ENCODE measurements at regions not wholly inside any gene's neighbourhood (a gene's known extent, or its start where the extent isn't known, plus 50 kb on each side); places are given as distances from the start of the nearest gene placed in this dataset.
A peak's percentile ranks its signal among the peaks of the same experiment; 100 is the strongest.

DNA sequence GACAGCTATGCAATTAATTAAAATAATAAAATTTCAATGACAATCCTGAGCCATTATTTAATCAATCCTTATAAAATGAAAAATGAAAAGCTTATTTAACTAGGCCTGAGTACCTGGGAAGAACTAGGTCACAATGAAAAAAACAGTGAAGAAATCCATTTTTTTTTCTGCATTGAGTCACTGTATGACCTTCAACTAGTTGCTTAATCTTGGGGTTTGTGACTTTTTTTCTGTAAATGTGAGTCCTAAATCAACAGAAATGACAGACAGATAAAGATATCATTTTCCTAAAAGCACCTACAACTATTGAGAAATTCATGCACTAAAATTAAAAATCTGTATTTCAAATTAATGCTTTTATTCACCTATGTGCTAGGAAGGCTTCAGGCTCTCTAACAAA lies 96.8 kb downstream of the TMEM26 start:
- H3K27ac ChIP-seq (ENCODE audit: low read depth in 1 of 3, low read length in 2 of 3): no peak overlapping the region
- H3K4me3 ChIP-seq (ENCODE audit: low read depth in 1 of 3, low read length in 3 of 3): no peak overlapping the region
- H3K27me3 ChIP-seq (ENCODE audit: control insufficient read depth in 3 of 3, insufficient read depth in 3 of 3, low read length in 3 of 3): no peaks in the 10 kb centered on the region
- no peaks in the 10 kb centered on the region for H3K9me3 ChIP-seq (ENCODE audit: control insufficient read depth in 2 of 2, insufficient read depth in 1 of 2, low read depth in 1 of 2, low read length in 1 of 2)
- H3K36me3 ChIP-seq (ENCODE audit: control insufficient read depth in 3 of 3, insufficient read depth in 2 of 3, low read depth in 1 of 3, low read length in 3 of 3): no peaks in the 10 kb centered on the region
- FAIRE-seq (no peak), DNase-seq (no peak)
- H3K4me1 ChIP-seq (ENCODE audit: control insufficient read depth in 3 of 3, insufficient read depth in 2 of 3, low read depth in 1 of 3, low read length in 2 of 3): no peaks in the 10 kb centered on the region

DNA sequence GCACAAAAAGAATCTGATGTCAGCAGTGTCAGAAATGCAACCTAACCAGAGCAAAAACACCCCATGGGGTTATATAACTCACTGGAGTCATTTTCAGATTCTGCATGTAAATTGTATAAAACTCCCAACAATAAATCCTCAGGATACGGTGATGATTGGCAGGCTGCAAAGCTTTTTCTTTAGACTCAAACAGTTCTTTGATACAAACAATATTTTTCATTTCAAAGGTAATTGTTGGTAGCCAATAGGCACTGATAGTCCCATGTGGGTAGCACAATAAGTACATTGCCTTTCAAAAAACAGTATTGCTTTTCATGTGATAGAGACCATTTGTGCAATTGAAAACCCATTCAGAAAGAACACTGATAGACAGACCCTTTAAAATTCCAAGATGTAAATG lies 98.0 kb downstream of the TMEM26 start:
- FAIRE-seq: no peak
- Histone ChIP-seq H3K27ac (ENCODE audit: low read depth in 1 of 3, low read length in 2 of 3) (no peak overlapping the region), H3K9me3 (ENCODE audit: control insufficient read depth in 2 of 2, insufficient read depth in 1 of 2, low read depth in 1 of 2, low read length in 1 of 2) (no peaks in the 10 kb centered on the region), H3K36me3 (ENCODE audit: control insufficient read depth in 3 of 3, insufficient read depth in 2 of 3, low read depth in 1 of 3, low read length in 3 of 3) (no peaks in the 10 kb centered on the region), H3K4me1 (ENCODE audit: control insufficient read depth in 3 of 3, insufficient read depth in 2 of 3, low read depth in 1 of 3, low read length in 2 of 3) (no peaks in the 10 kb centered on the region), H3K27me3 (ENCODE audit: control insufficient read depth in 3 of 3, insufficient read depth in 3 of 3, low read length in 3 of 3) (no peaks in the 10 kb centered on the region), H3K4me3 (ENCODE audit: low read depth in 1 of 3, low read length in 3 of 3) (no peak overlapping the region)
- WGBS, 3 donors: 80 to 82% (median 81%) methylated on average over 1 of the region's 1 CpG
- no peak for DNase-seq

DNA sequence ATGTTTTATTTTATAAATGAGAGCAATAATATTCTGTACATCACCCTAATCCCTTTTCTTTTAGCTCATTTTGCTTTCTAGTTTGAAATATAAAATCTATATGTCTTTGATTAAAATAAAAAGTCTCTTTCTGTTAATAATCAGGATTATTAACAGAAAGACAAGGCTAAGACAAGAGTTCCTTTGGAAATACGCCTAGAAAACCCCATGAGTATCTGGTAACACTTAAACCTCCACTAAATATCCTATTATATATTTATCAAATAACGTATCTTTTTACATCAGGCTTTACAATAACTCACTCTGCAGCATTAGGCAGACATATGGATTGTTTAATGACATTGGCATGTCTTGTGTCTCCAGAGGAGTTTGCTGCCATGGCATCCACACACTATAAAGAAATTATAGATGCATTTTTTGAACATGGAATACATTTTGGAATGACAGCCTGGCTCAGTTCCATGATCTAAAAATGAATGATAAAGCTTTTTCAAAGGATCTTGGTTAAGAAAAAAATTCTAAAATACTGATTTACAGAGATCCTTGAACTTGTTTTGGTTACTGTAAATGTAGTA lies 98.7 kb downstream of the TMEM26 start:
- WGBS, 3 donors: 69 to 76% (median 72%) methylated on average over 2 of the region's 2 CpGs
- H3K4me3 ChIP-seq (ENCODE audit: low read depth in 1 of 3, low read length in 3 of 3): no peak overlapping the region
- no peak overlapping the region for H3K27ac ChIP-seq (ENCODE audit: low read depth in 1 of 3, low read length in 2 of 3)
- H3K36me3 ChIP-seq (ENCODE audit: control insufficient read depth in 3 of 3, insufficient read depth in 2 of 3, low read depth in 1 of 3, low read length in 3 of 3): no peaks in the 10 kb centered on the region
- FAIRE-seq (no peak), DNase-seq (no peak)
- H3K4me1 ChIP-seq (ENCODE audit: control insufficient read depth in 3 of 3, insufficient read depth in 2 of 3, low read depth in 1 of 3, low read length in 2 of 3): no peaks in the 10 kb centered on the region
- H3K9me3 ChIP-seq (ENCODE audit: control insufficient read depth in 2 of 2, insufficient read depth in 1 of 2, low read depth in 1 of 2, low read length in 1 of 2): no peaks in the 10 kb centered on the region
- H3K27me3 ChIP-seq (ENCODE audit: control insufficient read depth in 3 of 3, insufficient read depth in 3 of 3, low read length in 3 of 3): no peaks in the 10 kb centered on the region

- WGBS, 3 donors: 87 to 92% (median 92%) methylated on average over 1 of the region's 1 CpG
- H3K27me3 ChIP-seq (ENCODE audit: control insufficient read depth in 3 of 3, insufficient read depth in 3 of 3, low read length in 3 of 3): no peaks in the 10 kb centered on the region
- H3K4me1 ChIP-seq (ENCODE audit: control insufficient read depth in 3 of 3, insufficient read depth in 2 of 3, low read depth in 1 of 3, low read length in 2 of 3): no peaks in the 10 kb centered on the region
- FAIRE-seq: no peak
- H3K9me3 ChIP-seq (ENCODE audit: control insufficient read depth in 2 of 2, insufficient read depth in 1 of 2, low read depth in 1 of 2, low read length in 1 of 2): no peaks in the 10 kb centered on the region
- no peaks in the 10 kb centered on the region for H3K36me3 ChIP-seq (ENCODE audit: control insufficient read depth in 3 of 3, insufficient read depth in 2 of 3, low read depth in 1 of 3, low read length in 3 of 3)
- DNase-seq: no peak
- no peak overlapping the region for H3K27ac ChIP-seq (ENCODE audit: low read depth in 1 of 3, low read length in 2 of 3)
- H3K4me3 ChIP-seq (ENCODE audit: low read depth in 1 of 3, low read length in 3 of 3): no peak overlapping the region
Observed at GRCh38 chr10:61350794-61351193, 102.4 kb downstream of the TMEM26 start.

DNA sequence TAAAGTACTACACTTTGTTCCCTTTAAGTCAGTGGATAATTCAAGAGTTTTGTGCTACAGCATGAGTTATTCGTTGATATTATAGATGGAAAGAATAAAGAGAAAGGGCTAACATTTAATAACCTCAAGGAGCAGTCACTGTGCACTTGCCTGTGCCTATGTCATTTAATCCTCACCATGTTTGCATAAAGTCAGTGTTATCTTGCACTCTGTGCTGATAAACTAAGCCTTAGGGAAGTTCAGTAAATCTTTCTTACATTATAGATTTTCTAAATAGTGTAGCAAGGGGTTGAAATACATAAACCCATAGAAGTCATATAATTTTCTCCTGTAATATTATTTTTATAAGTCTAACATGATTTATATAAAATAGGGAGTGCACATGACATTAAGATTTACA lies 103.1 kb downstream of the TMEM26 start:
- no peak for DNase-seq
- H3K27me3 ChIP-seq (ENCODE audit: control insufficient read depth in 3 of 3, insufficient read depth in 3 of 3, low read length in 3 of 3): no peaks in the 10 kb centered on the region
- no peaks in the 10 kb centered on the region for H3K4me1 ChIP-seq (ENCODE audit: control insufficient read depth in 3 of 3, insufficient read depth in 2 of 3, low read depth in 1 of 3, low read length in 2 of 3)
- H3K4me3 ChIP-seq (ENCODE audit: low read depth in 1 of 3, low read length in 3 of 3): no peak overlapping the region
- H3K36me3 ChIP-seq (ENCODE audit: control insufficient read depth in 3 of 3, insufficient read depth in 2 of 3, low read depth in 1 of 3, low read length in 3 of 3): no peaks in the 10 kb centered on the region
- FAIRE-seq: no peak
- H3K9me3 ChIP-seq (ENCODE audit: control insufficient read depth in 2 of 2, insufficient read depth in 1 of 2, low read depth in 1 of 2, low read length in 1 of 2): no peaks in the 10 kb centered on the region
- no peak overlapping the region for H3K27ac ChIP-seq (ENCODE audit: low read depth in 1 of 3, low read length in 2 of 3)
- 0 to 42% (median 0%) methylated on average over 1 of the region's 1 CpG for WGBS, 3 donors

- WGBS, 3 donors: 58 to 67% (median 65%) methylated on average over 3 of the region's 3 CpGs
- no peaks in the 10 kb centered on the region for H3K36me3 ChIP-seq (ENCODE audit: control insufficient read depth in 3 of 3, insufficient read depth in 2 of 3, low read depth in 1 of 3, low read length in 3 of 3)
- H3K27me3 ChIP-seq (ENCODE audit: control insufficient read depth in 3 of 3, insufficient read depth in 3 of 3, low read length in 3 of 3): no peaks in the 10 kb centered on the region
- no peaks in the 10 kb centered on the region for H3K4me1 ChIP-seq (ENCODE audit: control insufficient read depth in 3 of 3, insufficient read depth in 2 of 3, low read depth in 1 of 3, low read length in 2 of 3)
- H3K4me3 ChIP-seq (ENCODE audit: low read depth in 1 of 3, low read length in 3 of 3): no peak overlapping the region
- H3K27ac ChIP-seq (ENCODE audit: low read depth in 1 of 3, low read length in 2 of 3): no peak overlapping the region
- FAIRE-seq (no peak), DNase-seq (peak in 1 of 2 donors; percentile 5)
- H3K9me3 ChIP-seq (ENCODE audit: control insufficient read depth in 2 of 2, insufficient read depth in 1 of 2, low read depth in 1 of 2, low read length in 1 of 2): no peaks in the 10 kb centered on the region
Observed at GRCh38 chr10:61346796-61347413, 106.3 kb downstream of the TMEM26 start.

DNA sequence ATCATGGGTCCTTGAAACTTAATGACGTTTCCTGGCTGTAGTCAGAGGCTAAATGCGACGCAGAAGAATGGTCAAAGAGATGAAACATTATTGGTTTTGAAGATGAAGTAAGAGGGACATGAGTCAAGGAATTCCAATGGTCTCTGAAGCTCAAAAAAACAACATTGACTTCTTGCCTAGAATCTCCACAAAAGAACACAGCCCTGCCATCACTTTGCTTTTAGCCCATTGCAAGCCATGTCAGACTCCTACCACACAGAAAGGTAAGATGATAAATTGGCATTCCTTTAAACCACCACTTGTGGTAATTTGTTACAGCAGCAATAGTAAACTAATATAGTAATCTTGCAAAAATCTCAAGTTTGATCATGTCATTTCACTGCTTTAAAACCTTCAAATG lies 109.4 kb downstream of the TMEM26 start:
- H3K27ac ChIP-seq (ENCODE audit: low read depth in 1 of 3, low read length in 2 of 3): no peak overlapping the region
- H3K4me3 ChIP-seq (ENCODE audit: low read depth in 1 of 3, low read length in 3 of 3): no peak overlapping the region
- no peak for DNase-seq
- H3K36me3 ChIP-seq (ENCODE audit: control insufficient read depth in 3 of 3, insufficient read depth in 2 of 3, low read depth in 1 of 3, low read length in 3 of 3): no peaks in the 10 kb centered on the region
- no peak for FAIRE-seq
- H3K4me1 ChIP-seq (ENCODE audit: control insufficient read depth in 3 of 3, insufficient read depth in 2 of 3, low read depth in 1 of 3, low read length in 2 of 3): no peaks in the 10 kb centered on the region
- H3K27me3 ChIP-seq (ENCODE audit: control insufficient read depth in 3 of 3, insufficient read depth in 3 of 3, low read length in 3 of 3): no peaks in the 10 kb centered on the region
- no peaks in the 10 kb centered on the region for H3K9me3 ChIP-seq (ENCODE audit: control insufficient read depth in 2 of 2, insufficient read depth in 1 of 2, low read depth in 1 of 2, low read length in 1 of 2)
- 63 to 78% (median 67%) methylated on average over 3 of the region's 3 CpGs for WGBS, 3 donors

- H3K36me3 ChIP-seq (ENCODE audit: control insufficient read depth in 3 of 3, insufficient read depth in 2 of 3, low read depth in 1 of 3, low read length in 3 of 3): no peaks in the 10 kb centered on the region
- DNase-seq: peak; percentile 21 to 32
- no peak overlapping the region for H3K27ac ChIP-seq (ENCODE audit: low read depth in 1 of 3, low read length in 2 of 3)
- H3K4me3 ChIP-seq (ENCODE audit: low read depth in 1 of 3, low read length in 3 of 3): no peak overlapping the region
- H3K4me1 ChIP-seq (ENCODE audit: control insufficient read depth in 3 of 3, insufficient read depth in 2 of 3, low read depth in 1 of 3, low read length in 2 of 3): no peaks in the 10 kb centered on the region
- H3K27me3 ChIP-seq (ENCODE audit: control insufficient read depth in 3 of 3, insufficient read depth in 3 of 3, low read length in 3 of 3): no peaks in the 10 kb centered on the region
- FAIRE-seq: no peak
- 33 to 56% (median 52%) methylated on average over 5 of the region's 5 CpGs for WGBS, 3 donors
- no peaks in the 10 kb centered on the region for H3K9me3 ChIP-seq (ENCODE audit: control insufficient read depth in 2 of 2, insufficient read depth in 1 of 2, low read depth in 1 of 2, low read length in 1 of 2)
Observed at GRCh38 chr10:61342858-61343572, 110.2 kb downstream of the TMEM26 start.

DNA sequence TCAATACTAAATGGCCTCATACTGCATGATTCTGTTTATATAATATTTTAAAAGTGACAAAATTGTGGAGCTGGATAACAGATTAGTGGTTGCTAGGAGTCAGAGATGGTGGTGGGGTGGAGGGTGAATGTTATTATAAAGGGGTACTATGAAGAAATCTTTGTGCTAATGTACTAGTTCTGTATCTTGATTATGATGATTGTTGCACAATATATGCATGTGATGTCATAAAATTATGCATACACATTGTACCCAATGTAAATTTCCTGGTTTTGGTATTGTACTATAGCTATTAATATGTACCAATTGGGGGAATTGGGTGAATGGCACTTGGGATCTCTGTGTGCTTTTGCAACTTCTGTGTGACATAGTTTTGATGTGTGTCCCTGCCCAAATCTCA lies 112.2 kb downstream of the TMEM26 start:
- Histone ChIP-seq H3K4me1 (ENCODE audit: control insufficient read depth in 3 of 3, insufficient read depth in 2 of 3, low read depth in 1 of 3, low read length in 2 of 3) (no peaks in the 10 kb centered on the region), H3K4me3 (ENCODE audit: low read depth in 1 of 3, low read length in 3 of 3) (no peak overlapping the region), H3K36me3 (ENCODE audit: control insufficient read depth in 3 of 3, insufficient read depth in 2 of 3, low read depth in 1 of 3, low read length in 3 of 3) (no peaks in the 10 kb centered on the region), H3K9me3 (ENCODE audit: control insufficient read depth in 2 of 2, insufficient read depth in 1 of 2, low read depth in 1 of 2, low read length in 1 of 2) (no peaks in the 10 kb centered on the region), H3K27ac (ENCODE audit: low read depth in 1 of 3, low read length in 2 of 3) (no peak overlapping the region), H3K27me3 (ENCODE audit: control insufficient read depth in 3 of 3, insufficient read depth in 3 of 3, low read length in 3 of 3) (no peaks in the 10 kb centered on the region)
- no peak for FAIRE-seq
- no peak for DNase-seq

Measured in small intestine (tissue), 7 donors.